H1 (cell line): ENCODE measurements at regions not wholly inside any gene's neighbourhood (a gene's known extent, or its start where the extent isn't known, plus 50 kb on each side); places are given as distances from the start of the nearest gene placed in this dataset.

ENCODE experiments used
- BACH1 ChIP-seq: IDR thresholded peaks from 2 replicates; pipeline ENCODE4 v1.6.1; 2012; ENCODE audit warnings: low read length, improper control_type of control experiment
- CHD2 ChIP-seq: IDR thresholded peaks from 2 replicates; pipeline ENCODE4 v1.6.1; 2012; ENCODE audit warnings: low read length, improper control_type of control experiment
- TCF12 ChIP-seq: IDR thresholded peaks from 2 replicates; pipeline ENCODE4 v1.6.1; 2011; ENCODE audit warnings: low read depth, mild to moderate bottlenecking, low read length
- ZNF274 ChIP-seq: IDR thresholded peaks from 2 replicates; pipeline ENCODE4 v1.7.0; 2012; ENCODE audit warnings: low read length, borderline replicate concordance; ENCODE audit errors: extremely low read depth

DNA sequence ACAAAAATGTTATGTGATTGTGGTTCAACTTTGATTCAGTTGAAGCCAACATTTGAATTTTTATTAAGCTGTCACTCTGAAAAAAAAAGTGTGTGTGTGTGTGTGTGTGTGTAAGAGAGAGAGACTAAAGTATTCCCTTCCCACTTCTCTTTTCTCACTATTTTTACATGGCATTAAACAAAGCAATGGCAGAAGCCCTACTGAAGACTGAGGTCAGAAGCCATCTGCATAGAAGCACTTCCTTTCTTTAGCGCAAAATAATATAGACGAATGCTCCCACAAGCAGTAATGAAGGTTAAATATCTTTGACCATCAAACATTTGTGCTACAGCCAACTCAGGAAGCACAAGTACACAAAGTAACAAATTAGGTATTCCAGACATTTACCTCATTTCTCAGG lies 540.5 kb downstream of the KCTD16 start (continued):
- no peak for TF ChIP-seq TCF12
- no peak for TF ChIP-seq BACH1
- no peak for TF ChIP-seq CHD2
- TF ChIP-seq ZNF274: no peak
